ENCODE measurements at regions not wholly inside any gene's neighbourhood (a gene's known extent, or its start where the extent isn't known, plus 50 kb on each side); places are given as distances from the start of the nearest gene placed in this dataset.

GRCh38 chr9:90112788-90113187, 508.0 kb downstream of the GADD45G start:
- peaks cover 4% of the 10 kb centered on the region for H3K36me3 Mint-ChIP-seq
- peaks cover 6% of the 10 kb centered on the region for H3K9me3 Mint-ChIP-seq
- no peak overlapping the region for H3K4me3 Mint-ChIP-seq

GRCh38 chr9:90114641-90115425, 510.0 kb downstream of the GADD45G start:
- no peak overlapping the region for H3K4me3 Mint-ChIP-seq
- peaks cover 3% of the 10 kb centered on the region for H3K9me3 Mint-ChIP-seq
- H3K36me3 Mint-ChIP-seq, result peaks cover 3% of the 10 kb centered on the region
- H3K27me3 Mint-ChIP-seq, result no peaks in the 10 kb centered on the region
- no peaks in the 10 kb centered on the region for H3K4me1 Mint-ChIP-seq
- no peak overlapping the region for H3K27ac Mint-ChIP-seq

More at GRCh38 chr9:90112788-90113187, 508.0 kb downstream of the GADD45G start:
- Mint-ChIP-seq H3K27ac (no peak overlapping the region), H3K4me1 (no peaks in the 10 kb centered on the region), H3K27me3 (no peaks in the 10 kb centered on the region)

GRCh38 chr9:90121762-90122161, 517.0 kb downstream of the GADD45G start:
- Mint-ChIP-seq H3K4me1 (no peaks in the 10 kb centered on the region), H3K36me3 (peaks cover 3% of the 10 kb centered on the region), H3K9me3 (peaks cover 6% of the 10 kb centered on the region), H3K27me3 (peaks cover 5% of the 10 kb centered on the region), H3K4me3 (no peak overlapping the region), H3K27ac (no peak overlapping the region)

- H3K4me3 Mint-ChIP-seq, result no peak overlapping the region
- H3K27me3 Mint-ChIP-seq, result peaks cover 11% of the 10 kb centered on the region
- H3K4me1 Mint-ChIP-seq, result no peaks in the 10 kb centered on the region
- H3K9me3 Mint-ChIP-seq, result peaks cover 6% of the 10 kb centered on the region
- H3K36me3 Mint-ChIP-seq, result peaks cover 3% of the 10 kb centered on the region
- no peak overlapping the region for H3K27ac Mint-ChIP-seq
Measured at GRCh38 chr9:90124961-90125360, 517.7 kb downstream of the DIRAS2 start.

GRCh38 chr9:90127923-90128322, 514.7 kb downstream of the DIRAS2 start:
- Mint-ChIP-seq H3K27ac (no peak overlapping the region), H3K9me3 (peaks cover 6% of the 10 kb centered on the region)

GRCh38 chr9:90128587-90129190, 513.9 kb downstream of the DIRAS2 start:
- peaks cover 12% of the 10 kb centered on the region for H3K27me3 Mint-ChIP-seq
- no peak overlapping the region for H3K4me3 Mint-ChIP-seq

More at GRCh38 chr9:90127923-90128322, 514.7 kb downstream of the DIRAS2 start:
- H3K27me3 Mint-ChIP-seq, result peaks cover 12% of the 10 kb centered on the region
- peaks cover 3% of the 10 kb centered on the region for H3K36me3 Mint-ChIP-seq
- no peak overlapping the region for H3K4me3 Mint-ChIP-seq
- no peaks in the 10 kb centered on the region for H3K4me1 Mint-ChIP-seq

GRCh38 chr9:90129446-90129845, 513.2 kb downstream of the DIRAS2 start:
- Mint-ChIP-seq H3K4me3 (no peak overlapping the region), H3K36me3 (peaks cover under 1% of the 10 kb centered on the region), H3K4me1 (no peaks in the 10 kb centered on the region), H3K27me3 (peaks cover 14% of the 10 kb centered on the region), H3K9me3 (peaks cover 3% of the 10 kb centered on the region), H3K27ac (no peak overlapping the region)

More at GRCh38 chr9:90128587-90129190, 513.9 kb downstream of the DIRAS2 start:
- Mint-ChIP-seq H3K36me3 (peaks cover 3% of the 10 kb centered on the region), H3K27ac (no peak overlapping the region), H3K4me1 (no peaks in the 10 kb centered on the region), H3K9me3 (peaks cover 6% of the 10 kb centered on the region)

GRCh38 chr9:90131568-90131967, 511.1 kb downstream of the DIRAS2 start:
- no peaks in the 10 kb centered on the region for H3K36me3 Mint-ChIP-seq
- H3K4me3 Mint-ChIP-seq, result no peak overlapping the region
- H3K27me3 Mint-ChIP-seq, result peaks cover 12% of the 10 kb centered on the region
- H3K4me1 Mint-ChIP-seq, result no peaks in the 10 kb centered on the region
- H3K27ac Mint-ChIP-seq, result no peak overlapping the region
- no peaks in the 10 kb centered on the region for H3K9me3 Mint-ChIP-seq

- Mint-ChIP-seq H3K4me1 (no peaks in the 10 kb centered on the region), H3K9me3 (no peaks in the 10 kb centered on the region), H3K27me3 (peaks cover 10% of the 10 kb centered on the region), H3K27ac (no peak overlapping the region), H3K4me3 (no peak overlapping the region), H3K36me3 (no peaks in the 10 kb centered on the region)
Measured at GRCh38 chr9:90132866-90133265, 509.8 kb downstream of the DIRAS2 start.

- no peak overlapping the region for H3K27ac Mint-ChIP-seq
- H3K27me3 Mint-ChIP-seq, result peaks cover 11% of the 10 kb centered on the region
- H3K4me1 Mint-ChIP-seq, result peaks cover 5% of the 10 kb centered on the region
- H3K4me3 Mint-ChIP-seq, result no peak overlapping the region
- no peaks in the 10 kb centered on the region for H3K9me3 Mint-ChIP-seq
- H3K36me3 Mint-ChIP-seq, result no peaks in the 10 kb centered on the region
Measured at GRCh38 chr9:90137801-90138200, 504.8 kb downstream of the DIRAS2 start.

- H3K27me3 Mint-ChIP-seq, result peaks cover 14% of the 10 kb centered on the region
- H3K9me3 Mint-ChIP-seq, result peaks cover under 1% of the 10 kb centered on the region
- H3K36me3 Mint-ChIP-seq, result no peaks in the 10 kb centered on the region
- no peak overlapping the region for H3K27ac Mint-ChIP-seq
- peaks cover 6% of the 10 kb centered on the region for H3K4me1 Mint-ChIP-seq
- no peak overlapping the region for H3K4me3 Mint-ChIP-seq
Measured at GRCh38 chr9:90140131-90140818, 502.3 kb downstream of the DIRAS2 start.

GRCh38 chr9:90141723-90142122, 500.9 kb downstream of the DIRAS2 start:
- Mint-ChIP-seq H3K9me3 (peaks cover 6% of the 10 kb centered on the region), H3K36me3 (no peaks in the 10 kb centered on the region), H3K27ac (no peak overlapping the region), H3K27me3 (peaks cover 12% of the 10 kb centered on the region), H3K4me1 (peaks cover 6% of the 10 kb centered on the region), H3K4me3 (no peak overlapping the region)

- peaks cover 8% of the 10 kb centered on the region for H3K9me3 Mint-ChIP-seq
- no peak overlapping the region for H3K27ac Mint-ChIP-seq
- H3K36me3 Mint-ChIP-seq, result no peaks in the 10 kb centered on the region
- peaks cover 13% of the 10 kb centered on the region for H3K27me3 Mint-ChIP-seq
- H3K4me1 Mint-ChIP-seq, result peaks cover 6% of the 10 kb centered on the region
- no peak overlapping the region for H3K4me3 Mint-ChIP-seq
Measured at GRCh38 chr9:90142580-90142979, 500.0 kb downstream of the DIRAS2 start.

- H3K9me3 Mint-ChIP-seq, result peaks cover 10% of the 10 kb centered on the region
- no peak overlapping the region for H3K4me3 Mint-ChIP-seq
- no peaks in the 10 kb centered on the region for H3K36me3 Mint-ChIP-seq
- no peak overlapping the region for H3K27ac Mint-ChIP-seq
- peaks cover 14% of the 10 kb centered on the region for H3K27me3 Mint-ChIP-seq
- H3K4me1 Mint-ChIP-seq, result peaks cover 4% of the 10 kb centered on the region
Measured at GRCh38 chr9:90147426-90147825, 495.2 kb downstream of the DIRAS2 start.

GRCh38 chr9:90156318-90156717, 486.3 kb downstream of the DIRAS2 start:
- Mint-ChIP-seq H3K4me1 (no peaks in the 10 kb centered on the region), H3K27ac (no peak overlapping the region), H3K36me3 (no peaks in the 10 kb centered on the region), H3K9me3 (no peaks in the 10 kb centered on the region), H3K27me3 (peaks cover 5% of the 10 kb centered on the region), H3K4me3 (no peak overlapping the region)

- peaks cover 5% of the 10 kb centered on the region for H3K4me1 Mint-ChIP-seq
Measured at GRCh38 chr9:90162326-90162725, 480.3 kb downstream of the DIRAS2 start.

More at GRCh38 chr9:90162326-90162725, 480.3 kb downstream of the DIRAS2 start:
- Mint-ChIP-seq H3K27me3 (peaks cover 5% of the 10 kb centered on the region), H3K27ac (no peak overlapping the region), H3K9me3 (no peaks in the 10 kb centered on the region), H3K36me3 (no peaks in the 10 kb centered on the region), H3K4me3 (no peak overlapping the region)

All from activated naive CD4-positive, alpha-beta T cell treated with anti-CD3 and anti-CD28 coated beads, Interleukin-2, amount 50 U/mL, for 24 hours (primary cell).